GM19324 (cell line): ENCODE measurements at regions not wholly inside any gene's neighbourhood (a gene's known extent, or its start where the extent isn't known, plus 50 kb on each side); places are given as distances from the start of the nearest gene placed in this dataset.
"Not testable (repeated sequence)": the region's sequence is repeated elsewhere in the genome, so short reads cannot be mapped to it uniquely, and the experiment has no call there.

ENCODE experiments used
- ATAC-seq: cut with Tn5 transposase; IDR thresholded peaks from one replicate; pipeline ENCODE4 v1.9.1; 2021; ENCODE audit warnings: mild to moderate bottlenecking, moderate library complexity; ENCODE audit not compliant: unreplicated experiment, low FRiP score

GRCh38 chr6:169108753-169109152, 144.9 kb downstream of the THBS2 start:
- no peak for ATAC-seq

GRCh38 chr6:169106176-169106575, 147.5 kb downstream of the THBS2 start:
- ATAC-seq = no peak

GRCh38 chr6:169101981-169102380, 151.7 kb downstream of the THBS2 start:
- ATAC-seq = no peak

- no peak for ATAC-seq
Observed at GRCh38 chr6:169101036-169101805, 152.4 kb downstream of the THBS2 start.

- ATAC-seq = no peak
Observed at GRCh38 chr6:169099411-169100202, 154.0 kb downstream of the THBS2 start.

GRCh38 chr6:169098651-169099050, 155.0 kb downstream of the THBS2 start:
- ATAC-seq = not testable (repeated sequence)

GRCh38 chr6:169098116-169098515, 155.5 kb downstream of the THBS2 start:
- ATAC-seq = no peak

GRCh38 chr6:169097381-169097959, 156.2 kb downstream of the THBS2 start:
- ATAC-seq = no peak

GRCh38 chr6:169096388-169096787, 157.3 kb downstream of the THBS2 start:
- ATAC-seq = no peak

- no peak for ATAC-seq
Observed at GRCh38 chr6:169095153-169095552, 158.5 kb downstream of the THBS2 start.

- ATAC-seq = no peak
Observed at GRCh38 chr6:169094552-169094950, 159.1 kb downstream of the THBS2 start.

- no peak for ATAC-seq
Observed at GRCh38 chr6:169093770-169094551, 159.7 kb downstream of the THBS2 start.

GRCh38 chr6:169093066-169093723, 160.5 kb downstream of the THBS2 start:
- no peak for ATAC-seq

- ATAC-seq = no peak
Observed at GRCh38 chr6:169092375-169092774, 161.3 kb downstream of the THBS2 start.

GRCh38 chr6:169090514-169091127, 163.0 kb downstream of the THBS2 start:
- not testable (repeated sequence) for ATAC-seq

- no peak for ATAC-seq
Observed at GRCh38 chr6:169088762-169089161, 164.9 kb downstream of the THBS2 start.

GRCh38 chr6:169087443-169088041, 166.1 kb downstream of the THBS2 start:
- ATAC-seq = no peak

GRCh38 chr6:169086616-169087015, 167.0 kb downstream of the THBS2 start:
- not testable (repeated sequence) for ATAC-seq

- ATAC-seq = no peak
Observed at GRCh38 chr6:169086020-169086419, 167.6 kb downstream of the THBS2 start.
